ENCODE measurements at regions not wholly inside any gene's neighbourhood (a gene's known extent, or its start where the extent isn't known, plus 50 kb on each side); places are given as distances from the start of the nearest gene placed in this dataset.

DNA sequence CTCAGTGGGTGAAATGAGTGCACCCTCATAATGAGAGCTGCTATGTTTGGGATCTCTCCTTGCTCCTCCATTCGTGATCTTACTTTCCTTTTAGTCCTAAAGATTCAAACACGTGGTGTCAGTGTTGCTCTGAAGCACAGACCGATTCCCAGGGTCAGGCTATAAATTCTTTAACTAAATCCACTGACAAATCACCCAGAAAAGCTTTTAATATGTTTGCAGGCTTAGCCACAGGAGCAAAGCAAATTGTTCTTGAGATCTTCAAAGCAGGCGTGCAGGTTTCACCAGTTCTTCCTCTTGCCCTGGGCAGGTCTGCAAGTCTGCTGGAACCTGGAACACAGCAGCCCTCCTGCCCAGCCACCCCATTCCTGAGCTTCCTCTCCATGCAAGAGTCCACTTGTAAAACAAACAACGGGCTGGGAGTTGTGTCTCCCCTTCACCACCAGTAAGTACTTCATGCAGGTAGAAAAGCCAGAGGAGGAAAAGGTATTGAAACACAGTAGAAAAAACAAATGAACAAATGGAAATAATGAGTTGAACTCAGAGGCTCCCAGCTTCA is 70.1 kb upstream of the ENPP6 start:
- Mint-ChIP-seq H3K4me1 (peaks cover 25% of the 10 kb centered on the region), H3K27me3 (ENCODE audit: insufficient read depth, low read depth) (no peaks in the 10 kb centered on the region), H3K27ac (peak overlapping the region; percentile 34), H3K4me3 (no peak overlapping the region), H3K9me3 (no peaks in the 10 kb centered on the region), H3K36me3 (no peaks in the 10 kb centered on the region)
- H4K20me1 ChIP-seq (ENCODE audit: low read depth) = no peaks in the 10 kb centered on the region
- H3K27ac ChIP-seq = no peak overlapping the region
- H2AFZ ChIP-seq (replicated peaks) = peak overlapping the region; percentile 2
- H3F3A ChIP-seq (ENCODE audit: low read depth) = no peaks in the 10 kb centered on the region
- peak; percentile 15 for DNase-seq (ENCODE audit: low spot score)
- H3K4me3 ChIP-seq = no peak overlapping the region
- TF ChIP-seq EZH2phosphoT487 (IDR thresholded peaks at IDR 0.05) = no peak
- TF ChIP-seq, protein P1, sequence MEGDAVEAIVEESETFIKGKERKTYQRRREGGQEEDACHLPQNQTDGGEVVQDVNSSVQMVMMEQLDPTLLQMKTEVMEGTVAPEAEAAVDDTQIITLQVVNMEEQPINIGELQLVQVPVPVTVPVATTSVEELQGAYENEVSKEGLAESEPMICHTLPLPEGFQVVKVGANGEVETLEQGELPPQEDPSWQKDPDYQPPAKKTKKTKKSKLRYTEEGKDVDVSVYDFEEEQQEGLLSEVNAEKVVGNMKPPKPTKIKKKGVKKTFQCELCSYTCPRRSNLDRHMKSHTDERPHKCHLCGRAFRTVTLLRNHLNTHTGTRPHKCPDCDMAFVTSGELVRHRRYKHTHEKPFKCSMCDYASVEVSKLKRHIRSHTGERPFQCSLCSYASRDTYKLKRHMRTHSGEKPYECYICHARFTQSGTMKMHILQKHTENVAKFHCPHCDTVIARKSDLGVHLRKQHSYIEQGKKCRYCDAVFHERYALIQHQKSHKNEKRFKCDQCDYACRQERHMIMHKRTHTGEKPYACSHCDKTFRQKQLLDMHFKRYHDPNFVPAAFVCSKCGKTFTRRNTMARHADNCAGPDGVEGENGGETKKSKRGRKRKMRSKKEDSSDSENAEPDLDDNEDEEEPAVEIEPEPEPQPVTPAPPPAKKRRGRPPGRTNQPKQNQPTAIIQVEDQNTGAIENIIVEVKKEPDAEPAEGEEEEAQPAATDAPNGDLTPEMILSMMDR (IDR thresholded peaks at IDR 0.05) = peak; percentile 16
- no peaks in the 10 kb centered on the region for H3K79me2 ChIP-seq (ENCODE audit: low read depth)
- no peak overlapping the region for H3K9ac ChIP-seq
- no peaks in the 10 kb centered on the region for H3K9me3 ChIP-seq (ENCODE audit: low read depth)
- H3K36me3 ChIP-seq = no peaks in the 10 kb centered on the region
- no peaks in the 10 kb centered on the region for H3K27me3 ChIP-seq
- H3K4me1 ChIP-seq = no peaks in the 10 kb centered on the region
- no peak overlapping the region for H3K4me2 ChIP-seq

DNA sequence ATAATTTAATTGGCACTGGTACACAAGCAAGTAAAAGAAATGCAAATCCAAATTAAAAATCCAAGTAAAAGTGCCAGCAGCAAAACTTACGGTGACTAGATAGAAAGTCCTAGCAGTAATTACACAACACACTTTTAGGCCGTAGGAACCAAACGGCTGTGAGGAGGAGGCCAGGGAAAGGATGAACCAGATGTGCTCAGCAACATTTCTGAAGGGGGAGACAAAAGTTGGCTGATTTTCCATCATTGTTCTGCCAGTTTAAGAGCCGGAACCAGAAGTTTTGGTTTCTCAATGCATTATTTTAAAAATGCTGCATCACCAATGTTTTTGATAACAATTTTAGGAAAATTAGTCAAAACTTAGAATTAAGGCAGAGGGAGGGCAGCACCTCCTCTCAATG is 68.7 kb upstream of the ENPP6 start:
- Histone ChIP-seq H3K79me2 (ENCODE audit: low read depth) (no peaks in the 10 kb centered on the region), H3F3A (ENCODE audit: low read depth) (no peaks in the 10 kb centered on the region), H3K4me1 (peaks cover 6% of the 10 kb centered on the region), H3K27me3 (no peaks in the 10 kb centered on the region), H4K20me1 (ENCODE audit: low read depth) (no peaks in the 10 kb centered on the region), H2AFZ (replicated peaks) (no peak overlapping the region), H3K9me3 (ENCODE audit: low read depth) (no peaks in the 10 kb centered on the region), H3K4me3 (no peak overlapping the region), H3K27ac (no peak overlapping the region), H3K36me3 (no peaks in the 10 kb centered on the region), H3K9ac (no peak overlapping the region), H3K4me2 (no peak overlapping the region)
- TF ChIP-seq EZH2phosphoT487 (IDR thresholded peaks at IDR 0.05) (no peak), EZH2 (IDR thresholded peaks at IDR 0.05) (no peak)
- TF ChIP-seq, protein P1 (IDR thresholded peaks at IDR 0.05) = no peak
- H3K27me3 Mint-ChIP-seq (ENCODE audit: insufficient read depth, low read depth) = no peaks in the 10 kb centered on the region
- H3K9me3 Mint-ChIP-seq = no peaks in the 10 kb centered on the region
- H3K4me3 Mint-ChIP-seq = no peak overlapping the region
- H3K36me3 Mint-ChIP-seq = no peaks in the 10 kb centered on the region
- no peak overlapping the region for H3K27ac Mint-ChIP-seq
- no peak for DNase-seq (ENCODE audit: low spot score)
- peaks cover 31% of the 10 kb centered on the region for H3K4me1 Mint-ChIP-seq

DNA sequence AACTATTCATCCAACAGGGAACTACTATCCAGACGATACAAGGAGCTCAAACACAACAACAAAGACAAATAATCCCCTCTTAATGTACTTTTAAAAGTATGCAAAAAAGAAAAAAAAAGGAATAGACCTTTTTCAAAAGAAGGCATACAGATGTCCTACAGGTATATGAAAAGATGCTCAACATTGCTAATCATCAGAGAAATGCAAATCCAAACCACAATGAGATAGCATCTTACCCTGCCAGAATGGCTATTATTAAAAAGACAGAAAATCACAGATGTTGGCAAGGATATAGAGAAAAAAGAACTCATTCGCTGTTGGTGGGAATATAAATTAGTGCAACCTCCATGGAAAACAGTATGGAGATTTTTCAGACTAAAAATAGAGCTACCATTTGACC is 67.1 kb upstream of the ENPP6 start:
- Histone ChIP-seq H3K27ac (no peak overlapping the region), H3K9ac (no peak overlapping the region), H3K4me3 (no peak overlapping the region), H3K9me3 (ENCODE audit: low read depth) (no peaks in the 10 kb centered on the region), H3K27me3 (no peaks in the 10 kb centered on the region), H3K4me2 (no peak overlapping the region), H3K4me1 (peaks cover 9% of the 10 kb centered on the region), H2AFZ (replicated peaks) (no peak overlapping the region), H4K20me1 (ENCODE audit: low read depth) (no peaks in the 10 kb centered on the region), H3K36me3 (no peaks in the 10 kb centered on the region), H3K79me2 (ENCODE audit: low read depth) (no peaks in the 10 kb centered on the region), H3F3A (ENCODE audit: low read depth) (no peaks in the 10 kb centered on the region)
- Mint-ChIP-seq H3K27ac (no peak overlapping the region), H3K9me3 (no peaks in the 10 kb centered on the region), H3K36me3 (no peaks in the 10 kb centered on the region), H3K4me1 (peaks cover 33% of the 10 kb centered on the region), H3K4me3 (no peak overlapping the region), H3K27me3 (ENCODE audit: insufficient read depth, low read depth) (no peaks in the 10 kb centered on the region)
- DNase-seq (ENCODE audit: low spot score) = no peak
- TF ChIP-seq, protein P1 (IDR thresholded peaks at IDR 0.05) = no peak
- no peak for TF ChIP-seq EZH2phosphoT487 (IDR thresholded peaks at IDR 0.05)
- no peak for TF ChIP-seq EZH2 (IDR thresholded peaks at IDR 0.05)

Data from neural progenitor cell (in vitro differentiated cells).